HG03520 (cell line): ENCODE measurements at regions not wholly inside any gene's neighbourhood (a gene's known extent, or its start where the extent isn't known, plus 50 kb on each side); places are given as distances from the start of the nearest gene placed in this dataset.

Source experiments
- ATAC-seq: cut with Tn5 transposase; IDR thresholded peaks from one replicate; pipeline ENCODE4 v1.9.1; 2021; ENCODE audit warnings: mild to moderate bottlenecking, moderate library complexity; ENCODE audit not compliant: unreplicated experiment

DNA sequence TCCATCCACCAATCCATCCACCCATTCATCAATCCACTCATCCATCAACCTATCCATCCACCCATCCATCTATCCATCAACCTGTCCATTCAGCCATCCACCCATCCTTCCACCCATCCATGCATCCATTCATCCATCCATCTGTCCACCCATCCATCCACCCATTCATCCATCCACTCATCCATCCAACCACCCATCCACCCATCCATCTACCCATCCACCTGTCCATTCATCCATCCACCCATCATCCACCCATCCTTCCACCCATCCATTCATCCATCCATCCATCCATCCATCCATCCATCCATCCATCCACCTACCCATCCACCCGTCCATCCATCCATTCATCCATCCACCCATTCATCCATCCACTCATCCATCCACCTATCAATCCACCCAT is 195.8 kb downstream of the NXNL2 start:
- no peak for ATAC-seq

DNA sequence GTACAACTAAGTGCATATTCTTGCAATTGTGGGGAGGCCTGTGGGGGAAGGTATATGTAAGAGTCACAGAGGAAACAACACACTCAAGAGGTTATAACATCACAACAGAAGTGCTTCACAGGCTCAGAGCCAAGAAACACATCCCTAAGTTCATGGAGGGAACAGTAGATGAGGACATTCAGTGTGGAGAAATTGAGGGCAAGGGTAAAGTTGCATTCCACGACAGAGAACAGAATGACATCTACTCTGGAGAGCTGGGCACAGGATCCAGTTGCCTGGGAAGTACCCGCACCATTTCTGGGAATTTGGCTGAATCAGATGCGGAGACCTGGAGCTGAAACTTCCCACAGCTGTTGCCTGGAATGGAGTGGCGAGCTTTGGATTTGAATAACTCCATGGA is 197.2 kb downstream of the NXNL2 start:
- ATAC-seq: no peak

DNA sequence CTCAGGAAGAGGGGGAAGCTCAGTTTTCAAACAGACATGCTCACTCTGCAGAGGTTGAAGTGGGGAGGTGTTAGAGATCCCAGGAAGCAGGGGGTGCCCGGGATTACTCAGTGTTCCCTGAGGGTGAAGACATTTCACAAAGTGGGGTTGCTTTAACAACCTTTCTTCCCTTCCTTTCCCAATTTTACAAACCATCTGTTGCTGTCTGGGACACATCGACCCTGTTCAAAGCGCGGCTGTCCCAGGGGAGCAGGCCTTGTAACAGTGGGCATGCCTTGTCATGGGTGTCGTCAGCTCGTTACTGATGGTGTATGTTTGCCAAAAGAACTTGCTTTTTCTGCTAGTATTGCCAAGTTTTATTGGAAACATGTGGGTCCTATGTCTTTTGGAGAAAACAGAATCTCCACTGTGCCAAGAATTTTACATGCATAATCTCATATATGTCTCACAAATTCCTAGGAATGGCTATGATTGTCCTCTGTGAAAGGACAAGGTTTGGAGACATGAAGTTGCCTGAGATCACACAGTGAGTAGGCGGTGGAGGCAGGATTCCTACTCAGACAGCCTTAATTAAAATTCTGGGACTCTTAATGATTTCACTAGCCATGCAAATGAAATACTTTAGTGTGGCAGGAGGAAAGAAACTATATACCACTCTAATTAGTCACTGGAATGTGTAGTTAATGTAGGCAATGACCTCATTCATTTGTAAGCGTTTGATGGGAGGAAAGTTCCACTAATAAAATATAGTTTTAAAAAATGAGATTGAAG is 198.9 kb downstream of the NXNL2 start:
- ATAC-seq: no peak

DNA sequence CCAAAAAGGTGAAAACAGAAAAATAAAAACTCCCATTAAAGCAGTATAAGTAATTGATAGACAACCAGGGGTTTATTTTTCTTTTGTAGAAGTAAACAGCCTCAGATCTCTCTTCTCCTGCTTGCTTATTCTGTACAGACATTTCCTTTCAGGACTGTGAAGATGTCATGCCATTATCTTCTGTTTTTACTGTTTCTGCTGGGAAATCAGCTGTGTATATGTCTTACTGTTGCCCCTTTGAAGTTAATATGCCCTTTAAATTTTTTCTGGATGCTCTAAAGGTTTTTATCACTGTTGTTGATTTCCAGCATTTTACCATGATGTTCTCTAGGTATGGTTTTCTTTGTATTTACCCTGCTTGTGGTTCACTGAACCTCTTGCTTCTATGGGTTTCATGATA is 199.5 kb downstream of the NXNL2 start:
- ATAC-seq: no peak

DNA sequence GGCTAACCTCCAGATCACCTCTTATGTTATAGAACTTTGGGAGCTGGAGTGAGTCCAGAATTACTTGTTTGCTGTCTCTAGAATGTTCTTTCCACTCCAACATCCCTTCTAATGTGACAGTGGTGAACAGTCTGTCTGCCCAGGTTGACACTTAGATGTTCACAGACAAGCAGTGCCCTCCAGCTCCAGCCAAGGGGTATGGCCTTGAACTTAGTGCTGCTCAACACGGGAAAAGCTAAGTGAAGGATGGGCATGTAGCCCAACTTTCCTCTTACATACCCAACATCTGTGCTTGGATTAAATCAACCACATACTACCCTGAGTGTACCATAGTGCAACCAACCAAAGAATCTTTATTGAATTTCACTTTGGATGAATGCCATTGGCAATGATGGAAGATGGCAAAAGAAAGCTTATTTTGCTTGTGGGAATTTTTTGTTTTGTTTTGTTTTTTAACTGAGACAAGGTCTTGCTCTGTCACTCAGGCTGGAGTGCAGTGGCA is 201.2 kb downstream of the NXNL2 start:
- no peak for ATAC-seq

DNA sequence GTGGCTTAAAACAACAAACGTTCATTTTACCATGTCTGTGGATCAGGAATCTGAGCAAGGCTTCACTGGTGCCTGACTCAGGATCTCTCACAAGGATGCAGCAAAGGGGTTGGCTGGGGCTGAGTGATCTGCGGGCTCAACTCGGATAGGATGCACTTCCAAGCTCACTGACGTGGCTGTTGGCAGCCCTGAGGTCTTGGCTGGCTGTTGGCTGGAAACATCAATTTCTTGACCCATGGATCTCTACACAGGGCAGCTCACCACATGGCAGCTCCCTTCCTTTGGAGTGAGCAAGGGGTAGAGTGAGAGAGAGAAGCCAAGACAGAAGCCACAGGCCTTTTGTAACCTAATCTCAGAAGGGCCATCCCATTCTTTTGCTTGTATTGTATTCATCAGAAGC is 202.1 kb downstream of the NXNL2 start:
- ATAC-seq: no peak

DNA sequence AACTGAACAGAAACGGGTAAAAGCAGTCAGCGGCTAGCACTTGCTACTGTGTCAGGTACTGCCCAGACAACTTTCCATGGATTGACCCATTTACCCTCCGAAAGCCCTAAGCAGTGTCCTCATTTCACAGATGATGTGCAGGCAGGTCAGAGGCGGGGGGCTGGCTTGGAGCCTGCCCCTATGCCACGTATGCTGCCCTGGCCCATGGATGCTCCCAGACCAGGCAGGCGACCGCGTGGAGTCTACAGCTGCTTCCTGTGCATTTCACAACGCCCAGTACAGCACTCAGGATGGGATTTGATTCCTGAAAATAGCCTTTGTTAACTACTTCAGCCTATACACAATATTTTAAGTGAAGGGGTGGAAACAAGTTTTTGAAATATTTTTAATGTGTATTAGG is 202.9 kb downstream of the NXNL2 start:
- no peak for ATAC-seq

DNA sequence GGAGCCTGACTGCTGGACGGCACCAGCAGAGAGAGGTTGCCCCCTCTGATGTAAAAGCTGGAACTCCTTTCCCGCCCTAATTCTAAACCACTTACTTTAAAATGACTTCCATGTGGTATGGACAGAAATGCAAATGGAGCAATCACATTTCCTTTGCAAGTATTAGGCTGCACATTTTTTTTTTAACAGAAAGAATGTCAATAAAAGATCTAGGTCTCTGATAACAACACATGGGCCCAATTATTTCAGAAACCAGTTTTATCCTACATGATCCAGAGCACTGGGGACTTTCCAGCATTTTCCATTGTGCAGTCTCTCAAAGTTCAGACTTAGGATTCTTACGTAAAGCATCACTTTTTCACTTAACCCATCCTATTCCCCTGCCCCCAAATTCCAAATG is 203.7 kb downstream of the NXNL2 start:
- ATAC-seq: no peak

DNA sequence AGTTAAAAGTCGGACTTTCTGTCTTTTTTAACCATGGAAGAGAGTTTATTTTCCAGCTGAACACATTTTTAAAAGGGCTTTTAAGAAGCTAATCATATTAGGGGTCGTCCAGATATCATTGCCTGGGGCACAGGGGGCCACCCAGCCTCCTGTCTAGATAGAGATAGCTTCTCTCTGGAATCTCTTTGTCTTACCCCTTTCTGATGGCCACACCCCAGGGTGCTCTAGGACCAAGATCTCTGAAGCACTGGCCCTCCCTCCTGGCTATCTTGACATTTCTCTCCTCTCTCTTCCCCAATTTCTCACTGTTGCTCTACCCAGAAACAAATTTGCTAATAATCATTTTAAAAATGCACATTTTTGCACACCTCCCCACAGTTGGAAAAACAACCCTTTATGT is 204.4 kb downstream of the NXNL2 start:
- ATAC-seq: no peak

DNA sequence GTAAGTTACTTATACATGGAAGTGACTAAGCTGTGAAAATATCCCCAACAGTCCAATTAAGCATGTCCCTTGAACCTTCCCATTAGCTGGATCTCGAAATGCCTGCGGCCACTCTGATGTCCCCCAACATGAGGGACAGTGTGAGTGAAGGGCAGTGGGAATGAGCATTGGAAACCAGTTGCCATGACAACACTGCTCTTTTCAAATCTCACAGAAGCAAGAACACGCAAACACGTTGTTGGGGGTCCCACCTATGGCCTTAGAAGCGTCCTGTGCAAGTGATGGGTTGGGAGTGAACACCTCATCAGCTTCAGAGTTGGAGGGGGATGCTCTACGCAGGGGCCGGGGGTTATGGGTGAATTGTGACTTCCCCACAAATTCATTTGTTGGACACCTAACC is 205.9 kb downstream of the NXNL2 start:
- no peak for ATAC-seq

DNA sequence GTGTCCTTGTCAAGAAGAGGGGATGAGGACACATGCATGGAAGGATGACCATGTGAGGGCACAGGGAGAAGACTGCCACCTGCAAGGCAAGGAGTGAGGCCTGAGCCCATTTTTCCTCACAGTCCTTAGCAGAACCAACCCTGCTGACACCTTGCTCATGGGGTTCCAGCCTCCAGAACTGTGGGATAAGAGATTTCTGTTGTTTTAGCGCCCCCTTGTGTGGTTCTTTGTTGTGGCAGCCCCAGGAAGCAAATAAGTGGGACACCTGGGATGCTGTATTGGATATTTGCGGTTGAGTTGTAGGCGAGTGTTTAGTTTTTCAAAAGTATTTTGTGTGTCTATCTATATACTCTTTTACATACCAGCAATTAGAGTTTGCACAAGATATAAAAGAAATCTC is 206.4 kb downstream of the NXNL2 start:
- ATAC-seq: no peak

DNA sequence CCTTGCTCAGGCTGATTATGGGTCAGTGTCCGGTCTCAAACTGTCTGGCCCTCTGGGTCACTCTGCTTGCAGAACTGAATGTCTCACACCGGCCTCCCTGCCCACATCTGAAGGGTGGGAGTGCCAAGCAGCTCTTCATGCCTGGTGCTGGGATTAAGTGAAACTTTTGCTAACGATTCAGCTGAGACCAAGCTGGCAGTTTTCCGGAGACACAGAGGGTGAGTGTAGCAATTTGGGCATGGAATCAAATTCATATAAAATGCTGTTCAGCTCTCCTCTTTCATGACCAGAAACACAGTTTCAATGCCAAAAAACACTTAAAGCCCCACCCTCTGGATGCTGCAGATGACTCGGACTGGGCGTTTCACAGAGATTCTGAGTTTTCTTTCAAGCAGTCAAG is 207.5 kb downstream of the NXNL2 start:
- no peak for ATAC-seq

DNA sequence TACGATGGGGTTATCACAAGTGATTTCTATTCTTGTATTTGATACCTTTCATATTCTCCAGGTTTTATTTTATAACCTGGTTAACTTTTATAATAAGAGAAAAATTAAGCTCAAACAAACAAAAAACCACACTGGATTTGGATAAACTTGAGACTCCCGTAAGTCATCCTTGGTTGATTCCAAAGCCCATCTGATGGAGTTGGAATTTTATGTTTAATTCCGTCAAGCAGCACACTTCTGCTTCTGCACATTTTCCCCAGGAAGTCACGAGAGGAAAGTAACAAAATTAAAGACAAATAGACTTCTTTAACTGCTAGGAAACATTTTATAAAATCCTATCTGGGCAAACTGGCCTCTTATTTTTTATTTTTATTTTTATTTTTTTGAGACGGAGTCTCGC is 207.9 kb downstream of the NXNL2 start:
- no peak for ATAC-seq

DNA sequence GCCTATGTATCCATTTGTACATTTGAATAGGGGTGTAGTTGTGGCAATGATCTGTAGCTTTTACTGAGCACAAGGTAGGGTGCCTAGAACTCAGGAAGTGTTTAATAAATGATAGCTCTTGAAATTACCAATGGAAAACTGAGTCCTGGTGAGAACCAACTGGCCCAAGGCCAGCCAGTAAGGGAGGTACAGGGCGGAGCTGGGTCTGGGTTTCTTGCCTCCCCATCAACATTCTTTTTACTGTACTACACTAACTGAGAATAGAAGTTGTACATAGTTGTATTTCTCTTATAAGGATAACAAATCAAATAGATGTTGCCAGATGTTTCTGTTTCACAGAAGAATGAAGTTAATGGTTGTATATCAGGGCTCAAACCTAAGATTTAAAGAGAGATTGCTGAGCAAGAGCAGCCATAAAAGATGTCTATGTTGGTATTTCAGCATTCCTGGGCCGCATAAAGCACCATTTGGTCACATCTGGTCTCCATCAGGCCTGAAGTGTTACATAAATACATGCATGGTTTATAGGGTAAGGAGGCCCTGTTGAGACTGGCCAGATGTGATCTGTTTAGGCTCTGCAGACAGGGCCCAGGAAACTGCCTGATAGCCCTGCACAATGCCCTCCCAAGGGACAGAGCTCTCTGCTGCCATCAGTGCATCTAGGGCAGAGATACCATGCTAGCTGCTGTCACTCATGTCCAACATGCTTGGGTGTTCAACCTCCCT is 210.5 kb downstream of the NXNL2 start:
- ATAC-seq: no peak

DNA sequence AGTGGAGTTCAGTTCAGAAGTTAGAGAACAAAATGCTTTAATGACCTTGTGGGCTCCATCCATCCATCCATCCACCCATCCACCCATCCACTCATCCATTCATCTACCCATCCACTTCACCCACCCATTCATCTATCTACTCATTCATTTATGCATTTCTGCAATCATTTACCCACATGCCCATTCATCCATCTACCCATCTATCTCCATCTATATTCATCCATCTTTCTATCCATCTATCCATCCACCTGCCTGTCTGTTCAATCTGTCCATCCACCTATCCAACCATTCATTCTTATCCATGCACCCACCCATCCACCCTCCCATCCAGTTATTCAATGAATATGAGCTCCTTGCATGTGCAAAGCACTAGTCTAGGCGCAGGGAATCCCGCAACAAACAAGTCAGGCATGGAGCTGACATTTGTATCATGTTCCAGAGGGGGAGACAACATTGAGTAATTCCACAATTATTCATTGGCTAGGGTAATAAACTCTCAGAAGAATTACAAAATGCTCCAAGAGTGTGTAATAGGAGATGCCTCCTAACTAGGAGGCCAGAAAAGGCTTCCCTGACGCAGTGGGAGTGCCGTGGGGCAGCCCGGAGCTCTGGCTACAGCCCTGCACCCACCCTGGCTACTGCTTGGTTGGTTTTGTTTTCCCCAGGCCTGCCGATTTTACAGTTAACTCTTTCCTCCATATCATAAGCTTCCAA is 211.2 kb downstream of the NXNL2 start:
- ATAC-seq: no peak

DNA sequence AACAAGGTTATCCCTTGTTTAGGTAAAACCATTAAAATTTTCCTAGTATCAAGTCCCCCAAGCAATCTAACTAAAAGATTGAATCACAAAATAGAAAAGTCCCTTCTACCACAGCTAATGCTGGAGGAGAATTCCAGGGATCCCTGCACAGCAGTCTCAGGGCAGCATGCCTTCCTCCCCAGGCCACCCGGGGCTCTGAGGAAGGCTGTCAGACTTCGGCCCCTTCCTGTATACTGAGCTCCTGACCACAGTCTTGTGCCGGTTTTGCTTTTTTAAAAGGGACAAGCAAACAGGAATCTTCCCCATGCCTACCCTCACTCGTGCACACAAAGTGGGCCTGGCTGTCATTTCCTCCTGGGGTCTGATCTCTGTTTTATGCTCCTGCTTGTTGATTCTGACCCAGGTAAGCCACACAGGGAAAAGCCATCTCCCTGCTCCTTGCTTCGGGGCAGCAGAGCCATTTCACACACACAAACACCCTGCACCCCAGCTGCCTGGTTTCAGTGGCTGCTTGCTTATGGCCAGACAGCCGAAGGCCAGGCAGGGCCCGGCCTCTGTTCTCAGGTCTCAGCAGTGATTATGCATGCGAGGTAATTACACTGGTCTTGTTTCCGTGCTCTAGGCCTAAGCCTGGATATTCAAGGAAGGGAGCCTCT is 211.9 kb downstream of the NXNL2 start:
- no peak for ATAC-seq

DNA sequence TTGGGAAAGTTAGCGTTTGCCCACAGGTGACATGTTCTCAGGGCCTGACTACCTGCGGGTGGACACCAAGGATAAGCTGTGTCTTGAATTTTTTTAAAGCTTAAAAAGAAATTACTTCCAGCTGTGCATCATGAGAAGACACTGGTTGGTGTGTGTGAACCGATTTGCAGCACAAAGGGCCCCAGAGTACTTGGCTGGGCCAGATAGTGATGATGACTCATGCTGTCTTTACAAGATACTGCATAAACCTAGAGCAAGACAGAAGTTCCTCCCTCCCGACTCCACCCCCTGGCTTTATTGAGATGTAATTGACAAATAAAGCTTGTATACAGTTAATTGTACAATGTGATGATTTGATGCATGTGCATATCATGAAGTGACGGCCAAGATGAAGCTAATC is 212.8 kb downstream of the NXNL2 start:
- no peak for ATAC-seq

DNA sequence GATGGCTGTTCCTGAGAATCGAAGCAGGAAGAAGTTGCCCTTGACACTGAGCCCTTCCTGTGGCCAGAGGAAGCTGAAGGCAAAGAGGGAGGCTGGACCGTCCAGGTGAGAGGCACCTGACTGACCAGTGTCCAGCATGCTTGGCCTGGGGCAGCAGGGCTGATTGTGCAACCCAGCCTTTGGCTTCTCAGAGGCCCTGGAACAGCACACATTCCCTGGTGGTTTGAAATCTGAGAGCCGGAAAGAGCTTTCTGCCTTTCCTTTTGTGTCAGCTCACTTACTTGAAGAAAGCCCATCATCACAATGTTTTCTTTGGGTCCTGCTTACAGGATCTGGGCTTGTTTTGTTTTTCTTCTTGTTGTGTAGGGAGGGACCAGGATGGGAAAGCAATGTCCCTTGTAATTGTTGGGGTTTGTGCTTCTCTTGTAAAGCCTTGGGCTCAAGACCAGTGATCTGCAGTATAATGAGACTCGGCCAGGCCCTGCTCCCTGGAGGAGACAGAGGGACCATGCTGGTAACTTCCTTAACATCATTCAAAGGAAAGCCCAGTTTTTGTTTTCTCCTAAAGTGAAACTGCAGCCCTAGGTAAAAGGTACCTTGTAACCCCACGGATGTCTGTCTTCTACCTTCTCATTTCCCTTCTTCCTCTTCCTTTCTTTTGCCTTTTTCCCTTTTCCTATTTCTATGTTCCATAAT is 213.7 kb downstream of the NXNL2 start:
- no peak for ATAC-seq

DNA sequence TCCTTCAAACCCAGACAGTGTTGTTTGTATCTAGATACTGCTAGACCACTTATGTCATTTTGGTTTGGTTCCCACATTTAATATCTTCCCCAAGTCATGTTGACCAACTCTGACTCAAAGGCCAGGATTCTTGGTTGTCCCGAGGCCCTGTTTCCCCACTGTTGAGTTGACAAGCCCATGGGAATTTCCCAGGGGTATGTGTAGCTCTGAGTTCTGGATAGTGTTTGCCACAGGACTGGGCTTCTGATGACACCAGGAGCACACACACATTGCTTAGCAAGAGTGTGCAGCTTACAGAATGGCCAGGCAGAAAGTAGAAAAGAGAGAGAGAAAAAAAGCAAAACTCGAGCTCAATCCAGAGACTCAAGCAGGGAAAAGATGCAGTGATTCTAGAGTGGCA is 214.4 kb downstream of the NXNL2 start:
- ATAC-seq: no peak

DNA sequence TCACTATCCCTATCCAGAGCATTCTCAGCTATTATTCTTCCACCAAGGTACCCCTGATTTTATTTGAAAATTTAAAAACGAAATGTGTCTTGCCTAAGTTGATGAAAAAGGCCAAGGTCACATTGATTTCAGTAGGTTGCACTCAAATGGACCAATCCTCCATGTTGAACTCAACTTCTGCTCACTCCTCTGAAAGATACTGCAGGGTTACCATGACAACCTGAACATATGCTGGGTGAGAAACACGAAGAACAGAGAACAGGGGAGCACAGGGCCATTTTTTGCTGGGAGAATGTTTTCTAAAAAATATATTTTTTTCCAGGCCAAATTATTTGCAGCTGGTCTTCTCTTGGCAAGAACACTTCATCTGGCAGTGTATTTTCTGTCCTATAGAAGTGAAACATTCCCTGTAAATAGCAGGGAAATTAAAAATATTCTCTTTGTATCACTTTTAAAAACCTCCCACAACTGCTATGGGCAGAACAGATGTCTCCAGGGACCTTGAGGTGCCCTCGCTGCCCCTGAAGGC is 215.9 kb downstream of the NXNL2 start:
- ATAC-seq: no peak
